HepG2 (cell line): ENCODE measurements at regions not wholly inside any gene's neighbourhood (a gene's known extent, or its start where the extent isn't known, plus 50 kb on each side); places are given as distances from the start of the nearest gene placed in this dataset.

Experiments
- ATF7 ChIP-seq, 2 experiments: fragments of 450-650 bp in 1 of 2; sonication (generic) in 1 of 2; formaldehyde crosslinking in 1 of 2; IDR thresholded peaks; 2 replicates each; pipeline versions ENCODE4 v1.4.0 to v1.6.1; 2016 to 2020; ENCODE audit warnings: antibody characterized with exemption in 1 of 2, mild to moderate bottlenecking in 1 of 2, missing genetic modification reagents in 1 of 2
- NR2F2 ChIP-seq: IDR thresholded peaks from 2 replicates; pipeline ENCODE4 v1.6.1; 2012; ENCODE audit warnings: low read depth, inconsistent platforms, borderline replicate concordance
- TF ChIP-seq, protein P1 (sequence below): sonication (generic); formaldehyde crosslinking; IDR thresholded peaks from 2 replicates; pipeline ENCODE4 v1.4.0; 2020; ENCODE audit warnings: mild to moderate bottlenecking, missing genetic modification reagents

DNA sequence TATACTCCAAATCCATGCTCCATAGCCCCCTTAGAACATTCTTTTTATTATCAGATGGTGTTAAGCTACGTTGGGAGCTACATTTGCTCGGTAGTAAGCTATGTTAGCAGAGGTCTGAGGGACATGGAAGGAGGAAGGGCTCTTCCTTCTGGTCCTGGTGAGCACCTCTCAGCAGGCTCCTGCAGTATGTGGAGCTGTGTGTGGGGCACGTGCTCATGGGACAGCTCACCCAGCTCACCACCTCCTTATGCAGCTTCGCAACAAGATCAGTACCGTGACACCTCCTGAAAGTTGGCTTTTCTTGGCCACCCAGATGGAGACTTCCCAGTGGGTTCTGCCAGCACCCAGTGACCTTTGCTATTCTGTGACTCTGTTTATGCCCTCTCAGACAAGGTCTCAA, 400.5 kb upstream of the SLC10A2 start:
- TF ChIP-seq, protein P1, sequence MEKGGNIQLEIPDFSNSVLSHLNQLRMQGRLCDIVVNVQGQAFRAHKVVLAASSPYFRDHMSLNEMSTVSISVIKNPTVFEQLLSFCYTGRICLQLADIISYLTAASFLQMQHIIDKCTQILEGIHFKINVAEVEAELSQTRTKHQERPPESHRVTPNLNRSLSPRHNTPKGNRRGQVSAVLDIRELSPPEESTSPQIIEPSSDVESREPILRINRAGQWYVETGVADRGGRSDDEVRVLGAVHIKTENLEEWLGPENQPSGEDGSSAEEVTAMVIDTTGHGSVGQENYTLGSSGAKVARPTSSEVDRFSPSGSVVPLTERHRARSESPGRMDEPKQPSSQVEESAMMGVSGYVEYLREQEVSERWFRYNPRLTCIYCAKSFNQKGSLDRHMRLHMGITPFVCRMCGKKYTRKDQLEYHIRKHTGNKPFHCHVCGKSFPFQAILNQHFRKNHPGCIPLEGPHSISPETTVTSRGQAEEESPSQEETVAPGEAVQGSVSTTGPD, result no peak
- no peak for TF ChIP-seq ATF7 (IDR thresholded peaks at IDR 0.05)
- no peak for TF ChIP-seq ATF7 (CRISPR knock-in tag; IDR thresholded peaks at IDR 0.05)
- TF ChIP-seq NR2F2, result no peak
